ENCODE measurements at regions not wholly inside any gene's neighbourhood (a gene's known extent, or its start where the extent isn't known, plus 50 kb on each side); places are given as distances from the start of the nearest gene placed in this dataset.
"Not testable (repeated sequence)": the region's sequence is repeated elsewhere in the genome, so short reads cannot be mapped to it uniquely, and the experiment has no call there.

GRCh38 chr20:5452691-5453090, 135.9 kb upstream of the PROKR2 start:
- DNase-seq (ENCODE audit: low spot score): not testable (repeated sequence)

GRCh38 chr20:5452286-5452685, 135.5 kb upstream of the PROKR2 start:
- DNase-seq (ENCODE audit: low spot score): not testable (repeated sequence)

- DNase-seq (ENCODE audit: low spot score): peak; percentile 27
These were observed 135.0 kb upstream of the PROKR2 start for GRCh38 chr20:5451643-5452210.

- DNase-seq (ENCODE audit: low spot score): peak; percentile 53
These were observed 131.8 kb upstream of the PROKR2 start for GRCh38 chr20:5448449-5449118.

- no peak for DNase-seq (ENCODE audit: low spot score)
These were observed 130.4 kb upstream of the PROKR2 start for GRCh38 chr20:5447188-5447587.

GRCh38 chr20:5445611-5446010, 128.9 kb upstream of the PROKR2 start:
- DNase-seq (ENCODE audit: low spot score): no peak

- DNase-seq (ENCODE audit: low spot score): no peak
These were observed 125.3 kb upstream of the PROKR2 start for GRCh38 chr20:5442101-5442500.

GRCh38 chr20:5434116-5434515, 117.4 kb upstream of the PROKR2 start:
- no peak for DNase-seq (ENCODE audit: low spot score)

- no peak for DNase-seq (ENCODE audit: low spot score)
These were observed 116.6 kb upstream of the PROKR2 start for GRCh38 chr20:5433352-5433751.

- no peak for DNase-seq (ENCODE audit: low spot score)
These were observed 115.3 kb upstream of the PROKR2 start for GRCh38 chr20:5432030-5432429.

GRCh38 chr20:5430670-5431069, 113.9 kb upstream of the PROKR2 start:
- DNase-seq (ENCODE audit: low spot score): no peak

- no peak for DNase-seq (ENCODE audit: low spot score)
These were observed 109.3 kb upstream of the PROKR2 start for GRCh38 chr20:5426026-5426425.

- no peak for DNase-seq (ENCODE audit: low spot score)
These were observed 99.3 kb upstream of the PROKR2 start for GRCh38 chr20:5416086-5416485.

- no peak for DNase-seq (ENCODE audit: low spot score)
These were observed 96.6 kb upstream of the PROKR2 start for GRCh38 chr20:5413394-5413793.

- DNase-seq (ENCODE audit: low spot score): no peak
These were observed 93.7 kb upstream of the PROKR2 start for GRCh38 chr20:5410470-5410869.

- DNase-seq (ENCODE audit: low spot score): peak; percentile 48
These were observed 86.3 kb upstream of the PROKR2 start for GRCh38 chr20:5402903-5403531.

- DNase-seq (ENCODE audit: low spot score): no peak
These were observed 84.6 kb upstream of the PROKR2 start for GRCh38 chr20:5401277-5401875.

GRCh38 chr20:5400164-5400762, 83.5 kb upstream of the PROKR2 start:
- DNase-seq (ENCODE audit: low spot score): peak; percentile 33

- peak; percentile 53 for DNase-seq (ENCODE audit: low spot score)
These were observed 80.6 kb upstream of the PROKR2 start for GRCh38 chr20:5397393-5397792.

GRCh38 chr20:5395932-5396727, 79.4 kb upstream of the PROKR2 start:
- DNase-seq (ENCODE audit: low spot score): no peak

GRCh38 chr20:5393218-5393870, 76.6 kb upstream of the PROKR2 start:
- DNase-seq (ENCODE audit: low spot score): no peak

Data from SW480 (cell line).